CD14-positive monocyte (primary cell): ENCODE measurements at regions not wholly inside any gene's neighbourhood (a gene's known extent, or its start where the extent isn't known, plus 50 kb on each side); places are given as distances from the start of the nearest gene placed in this dataset.

Experiments
- DNase-seq, 3 donors: peaks; one replicate each; pipeline ENCODE4 v3.0.0-alpha.2; 2011 to 2022
- H2AFZ ChIP-seq: 2 replicates; pipeline ENCODE4 v1.6.0; 2012; ENCODE audit warnings: mild to moderate bottlenecking, low read depth, low read length, inconsistent platforms; ENCODE audit not compliant: insufficient read depth, poor library complexity, severe bottlenecking
- H3K27ac ChIP-seq, 2 donors: 1 replicate in 1 of 2; 2 replicates in 1 of 2; pipeline ENCODE4 v1.5.1; 2012 to 2013; ENCODE audit warnings: low read length in 2 of 2, control low read depth in 1 of 2, inconsistent platforms in 1 of 2, low read depth in 1 of 2, mild to moderate bottlenecking in 1 of 2
- H3K27me3 ChIP-seq, 2 donors: one replicate each; pipeline versions ENCODE4 v1.6.0 to v1.6.1; 2011 to 2013; ENCODE audit warnings: low read length in 2 of 2; ENCODE audit not compliant: control insufficient read depth in 2 of 2, insufficient read depth in 2 of 2
- H3K36me3 ChIP-seq, 2 donors: replicated peaks in 1 of 2; 1 replicate in 1 of 2; 2 replicates in 1 of 2; pipeline versions ENCODE4 v1.5.1 to v1.6.1; 2012 to 2013; ENCODE audit warnings: low read length in 2 of 2, control low read depth in 1 of 2, inconsistent platforms in 1 of 2, mild to moderate bottlenecking in 1 of 2; ENCODE audit not compliant: insufficient read depth in 2 of 2, control insufficient read depth in 1 of 2
- H3K4me1 ChIP-seq, 2 donors: 1 replicate in 1 of 2; 2 replicates in 1 of 2; pipeline versions ENCODE4 v1.5.1 to v1.6.1; 2012 to 2013; ENCODE audit warnings: low read length in 2 of 2, control low read depth in 1 of 2, inconsistent platforms in 1 of 2, mild to moderate bottlenecking in 1 of 2, moderate library complexity in 1 of 2; ENCODE audit not compliant: insufficient read depth in 2 of 2, control insufficient read depth in 1 of 2
- H3K4me2 ChIP-seq: replicated peaks from 2 replicates; pipeline ENCODE3; 2012; ENCODE audit warnings: low read length, moderate library complexity, mild to moderate bottlenecking; ENCODE audit not compliant: poor library complexity, severe bottlenecking; ENCODE audit errors: extremely low read depth
- H3K4me3 ChIP-seq, 3 experiments: fragments of 200-600 bp in 1 of 3; sonication (generic) in 1 of 3; replicated peaks in 1 of 3; 1 replicate in 2 of 3; 2 replicates in 1 of 3; pipeline ENCODE4 v1.5.1; 2011 to 2013; ENCODE audit warnings: low read length in 3 of 3, mild to moderate bottlenecking in 3 of 3, control low read depth in 2 of 3, low read depth in 2 of 3, inconsistent platforms in 1 of 3, moderate library complexity in 1 of 3
- H3K79me2 ChIP-seq: 2 replicates; pipeline ENCODE4 v1.6.0; 2012; ENCODE audit warnings: mild to moderate bottlenecking, control low read depth, inconsistent platforms, low read length, moderate library complexity; ENCODE audit not compliant: insufficient read depth
- H3K9ac ChIP-seq: 2 replicates; pipeline ENCODE4 v1.6.0; 2017; ENCODE audit warnings: low read length, mild to moderate bottlenecking; ENCODE audit not compliant: insufficient read depth, poor library complexity, severe bottlenecking
- H3K9me3 ChIP-seq, 2 donors: replicated peaks in 1 of 2; 1 replicate in 1 of 2; 2 replicates in 1 of 2; pipeline versions ENCODE4 v1.5.1 to v1.6.1; 2012 to 2013; ENCODE audit warnings: low read length in 2 of 2, control low read depth in 1 of 2; ENCODE audit not compliant: control insufficient read depth in 1 of 2, insufficient read depth in 1 of 2
- H4K20me1 ChIP-seq: 2 replicates; pipeline ENCODE4 v1.6.0; 2012; ENCODE audit warnings: mild to moderate bottlenecking, low read length, control low read depth, moderate library complexity; ENCODE audit not compliant: insufficient read depth
- H3K27ac Mint-ChIP-seq, 7 donors: one replicate each; pipeline ENCODE4 v1.8.0; 2020; ENCODE audit warnings: mild to moderate bottlenecking in 7 of 7, mixed read lengths in 7 of 7, moderate library complexity in 6 of 7, inconsistent platforms in 2 of 7
- H3K27me3 Mint-ChIP-seq, 3 donors: one replicate each; pipeline ENCODE4 v1.8.0; 2021 to 2022; ENCODE audit warnings: low read depth in 3 of 3, mild to moderate bottlenecking in 3 of 3, mixed read lengths in 3 of 3, moderate library complexity in 3 of 3, inconsistent platforms in 1 of 3
- H3K36me3 Mint-ChIP-seq, 2 donors: one replicate each; pipeline ENCODE4 v1.8.0; 2020; ENCODE audit warnings: mixed read lengths in 2 of 2, inconsistent platforms in 1 of 2, mild to moderate bottlenecking in 1 of 2
- H3K4me1 Mint-ChIP-seq: one replicate; pipeline ENCODE4 v1.8.0; 2020; ENCODE audit warnings: mild to moderate bottlenecking, mixed read lengths
- H3K4me3 Mint-ChIP-seq, 2 donors: one replicate each; pipeline ENCODE4 v1.8.0; 2020; ENCODE audit warnings: mild to moderate bottlenecking in 2 of 2, mixed read lengths in 2 of 2, moderate library complexity in 1 of 2
- H3K9me3 Mint-ChIP-seq, 7 donors: one replicate each; pipeline ENCODE4 v1.8.0; 2020 to 2022; ENCODE audit warnings: mixed read lengths in 7 of 7, mild to moderate bottlenecking in 6 of 7, moderate library complexity in 6 of 7, inconsistent platforms in 2 of 7
- CTCF ChIP-seq: fragments of 200-600 bp; IDR thresholded peaks from one replicate; pipeline ENCODE4 v1.8.0; 2022; ENCODE audit warnings: antibody characterized with exemption, mild to moderate bottlenecking
- WGBS: methylation state at CpG from one replicate; pipeline ENCODE4 v1.1.5; 2013; ENCODE audit warnings: missing lambda C conversion rate; ENCODE audit not compliant: insufficient coverage; 5-methylcytosine and 5-hydroxymethylcytosine counted together
- intact Hi-C, 2 donors: fragments of 100-400 bp; cut with micrococcal nuclease; formaldehyde crosslinking; loops; one replicate each; pipeline versions ENCODE4 v1.15.0 to v1.15.1; 2023

- Mint-ChIP-seq H3K27ac (no peak overlapping the region), H3K4me1 (no peaks in the 10 kb centered on the region), H3K36me3 (no peaks in the 10 kb centered on the region), H3K27me3 (no peaks in the 10 kb centered on the region), H3K9me3 (peaks cover 2 to 17% (median 5%) of the 10 kb centered on the region in 7 donors), H3K4me3 (no peak overlapping the region)
- no peak overlapping the region for H3K4me2 ChIP-seq
- peaks cover 5 to 7% of the 10 kb centered on the region in 2 donors for H3K9me3 ChIP-seq
- H3K4me3 ChIP-seq: no peak overlapping the region
- intact Hi-C loops: no loop called here
- H3K4me1 ChIP-seq: no peaks in the 10 kb centered on the region
- WGBS: no CpG with 5 or more reads among the region's 2 CpGs
- TF ChIP-seq CTCF: no peak
- no peak overlapping the region for H2AFZ ChIP-seq
- no peaks in the 10 kb centered on the region for H3K79me2 ChIP-seq
- DNase-seq: no peak
- no peaks in the 10 kb centered on the region for H3K36me3 ChIP-seq
- H3K27ac ChIP-seq: no peak overlapping the region
- no peaks in the 10 kb centered on the region for H4K20me1 ChIP-seq
- no peak overlapping the region for H3K9ac ChIP-seq
- no peaks in the 10 kb centered on the region for H3K27me3 ChIP-seq
Observed at GRCh38 chr13:22569811-22570210, 611.0 kb upstream of the SGCG start.

GRCh38 chr13:22589880-22590279, 590.9 kb upstream of the SGCG start:
- no peaks in the 10 kb centered on the region for H3K27me3 ChIP-seq
- no peaks in the 10 kb centered on the region for H3K27me3 Mint-ChIP-seq
- DNase-seq: no peak
- TF ChIP-seq CTCF: no peak
- WGBS: 72% methylated on average over 3 of the region's 4 CpGs
- no peak overlapping the region for H3K27ac ChIP-seq
- no peak overlapping the region for H3K4me3 Mint-ChIP-seq
- no peak overlapping the region for H3K4me3 ChIP-seq
- no peak overlapping the region for H3K4me2 ChIP-seq
- no peaks in the 10 kb centered on the region for H3K4me1 Mint-ChIP-seq
- peaks cover 40 to 43% of the 10 kb centered on the region in 2 donors for H3K9me3 ChIP-seq
- no peaks in the 10 kb centered on the region for H3K36me3 ChIP-seq
- H3K27ac Mint-ChIP-seq: no peak overlapping the region
- no peaks in the 10 kb centered on the region for H3K4me1 ChIP-seq
- H2AFZ ChIP-seq: no peak overlapping the region
- H3K79me2 ChIP-seq: no peaks in the 10 kb centered on the region
- intact Hi-C loops: no loop called here
- H3K9me3 Mint-ChIP-seq: peaks cover 9 to 26% (median 20%) of the 10 kb centered on the region in 7 donors
- no peaks in the 10 kb centered on the region for H3K36me3 Mint-ChIP-seq
- H3K9ac ChIP-seq: no peak overlapping the region
- H4K20me1 ChIP-seq: no peaks in the 10 kb centered on the region
